Fibroblast of gingiva (primary cell): ENCODE measurements at regions not wholly inside any gene's neighbourhood (a gene's known extent, or its start where the extent isn't known, plus 50 kb on each side); places are given as distances from the start of the nearest gene placed in this dataset.
A peak's percentile ranks its signal among the peaks of the same experiment; 100 is the strongest.
"Not testable (repeated sequence)": the region's sequence is repeated elsewhere in the genome, so short reads cannot be mapped to it uniquely, and the experiment has no call there.

ENCODE experiments used
- DNase-seq: peaks from one replicate; pipeline ENCODE4 v3.0.0-alpha.2; 2011; ENCODE audit warnings: low read depth

GRCh38 chr6:153984811-153985210 is 54.2 kb upstream of the OPRM1 start:
- no peak for DNase-seq

GRCh38 chr6:153980171-153980570 is 58.9 kb upstream of the OPRM1 start:
- DNase-seq = no peak

- not testable (repeated sequence) for DNase-seq
Measured at GRCh38 chr6:153978911-153979548, 60.0 kb upstream of the OPRM1 start.

GRCh38 chr6:153976921-153977693 is 61.9 kb upstream of the OPRM1 start:
- DNase-seq = peak; percentile 80

- no peak for DNase-seq
Measured at GRCh38 chr6:153966001-153966400, 73.0 kb upstream of the OPRM1 start.

- DNase-seq = no peak
Measured at GRCh38 chr6:153963352-153963751, 75.7 kb upstream of the OPRM1 start.

GRCh38 chr6:153962555-153962954 is 76.5 kb upstream of the OPRM1 start:
- no peak for DNase-seq

- no peak for DNase-seq
Measured at GRCh38 chr6:153960741-153961140, 78.3 kb upstream of the OPRM1 start.

GRCh38 chr6:153960281-153960680 is 78.8 kb upstream of the OPRM1 start:
- DNase-seq = no peak

GRCh38 chr6:153959276-153959675 is 79.8 kb upstream of the OPRM1 start:
- no peak for DNase-seq

- no peak for DNase-seq
Measured at GRCh38 chr6:153958860-153959259, 80.2 kb upstream of the OPRM1 start.

GRCh38 chr6:153957394-153957793 is 81.6 kb upstream of the OPRM1 start:
- DNase-seq = no peak

- no peak for DNase-seq
Measured at GRCh38 chr6:153956808-153957207, 82.2 kb upstream of the OPRM1 start.

- no peak for DNase-seq
Measured at GRCh38 chr6:153949616-153950015, 89.4 kb upstream of the OPRM1 start.

- no peak for DNase-seq
Measured at GRCh38 chr6:153947808-153948447, 91.1 kb upstream of the OPRM1 start.

GRCh38 chr6:153944201-153944600 is 94.8 kb upstream of the OPRM1 start:
- no peak for DNase-seq

- DNase-seq = no peak
Measured at GRCh38 chr6:153942361-153942760, 96.7 kb upstream of the OPRM1 start.

GRCh38 chr6:153941768-153942167 is 97.3 kb upstream of the OPRM1 start:
- DNase-seq = no peak

GRCh38 chr6:153938876-153939275 is 100.2 kb upstream of the OPRM1 start:
- no peak for DNase-seq

GRCh38 chr6:153931431-153931830 is 107.6 kb upstream of the OPRM1 start:
- DNase-seq = no peak

- DNase-seq = no peak
Measured at GRCh38 chr6:153927867-153928266, 111.2 kb upstream of the OPRM1 start.

GRCh38 chr6:153898360-153899059 is 140.5 kb upstream of the OPRM1 start:
- DNase-seq = no peak

- DNase-seq = no peak
Measured at GRCh38 chr6:153882411-153882810, 156.6 kb upstream of the OPRM1 start.
